ENCODE measurements at regions not wholly inside any gene's neighbourhood (a gene's known extent, or its start where the extent isn't known, plus 50 kb on each side); places are given as distances from the start of the nearest gene placed in this dataset.
A peak's percentile ranks its signal among the peaks of the same experiment; 100 is the strongest.
"Not testable (repeated sequence)": the region's sequence is repeated elsewhere in the genome, so short reads cannot be mapped to it uniquely, and the experiment has no call there.

GRCh38 chr15:38002883-38003477 is 68.5 kb downstream of the TMCO5A start:
- peak; percentile 68 for DNase-seq (ENCODE audit: low read depth)

- no peak for DNase-seq (ENCODE audit: low read depth)
These were observed 69.9 kb downstream of the TMCO5A start for GRCh38 chr15:38004218-38004861.

- DNase-seq (ENCODE audit: low read depth), result no peak
These were observed 71.7 kb downstream of the TMCO5A start for GRCh38 chr15:38005953-38006808.

DNA sequence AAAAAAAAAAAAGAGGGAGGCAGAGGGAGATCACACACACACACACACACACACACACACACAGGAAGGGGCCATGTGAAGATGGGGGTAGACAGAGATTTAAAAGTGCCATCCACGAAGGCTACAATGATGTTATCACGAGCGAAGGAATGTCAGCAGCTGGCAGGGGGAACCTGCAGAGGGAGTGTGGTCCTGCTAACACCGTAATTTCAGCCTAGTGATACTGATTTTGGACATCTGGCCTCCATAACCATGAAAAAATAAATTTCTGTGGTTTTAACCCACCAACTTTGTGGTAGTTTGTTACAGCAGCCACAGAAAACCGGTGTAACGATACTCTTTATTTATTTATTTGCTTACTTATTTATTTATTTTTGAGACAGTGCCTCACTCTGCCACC is 76.0 kb downstream of the TMCO5A start:
- DNase-seq (ENCODE audit: low read depth), result no peak

- DNase-seq (ENCODE audit: low read depth), result peak; percentile 6
These were observed 78.5 kb downstream of the TMCO5A start for GRCh38 chr15:38012894-38013293.

DNA sequence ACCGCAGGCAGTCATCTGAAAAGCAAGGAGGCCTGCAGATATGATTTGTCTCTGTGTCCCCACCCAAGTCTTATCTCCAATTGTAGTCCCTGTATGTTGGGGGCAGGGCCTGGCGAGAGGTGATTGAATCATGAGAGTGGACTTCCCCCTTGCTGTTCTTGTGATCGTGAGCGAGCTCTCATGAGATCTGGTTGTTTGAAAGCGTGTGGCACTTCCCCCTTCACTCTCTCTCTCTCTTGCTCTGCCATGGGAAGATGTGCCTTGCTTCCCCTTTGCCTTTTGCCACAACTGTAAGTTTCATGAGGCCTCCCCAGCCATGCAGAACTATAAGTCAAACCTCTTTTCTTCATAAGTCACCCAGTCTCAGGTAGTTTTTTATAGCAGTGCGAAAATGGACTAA is 83.3 kb downstream of the TMCO5A start:
- no peak for DNase-seq (ENCODE audit: low read depth)

- DNase-seq (ENCODE audit: low read depth), result no peak
These were observed 84.6 kb downstream of the TMCO5A start for GRCh38 chr15:38019066-38019465.

- no peak for DNase-seq (ENCODE audit: low read depth)
These were observed 86.8 kb downstream of the TMCO5A start for GRCh38 chr15:38021259-38021658.

DNA sequence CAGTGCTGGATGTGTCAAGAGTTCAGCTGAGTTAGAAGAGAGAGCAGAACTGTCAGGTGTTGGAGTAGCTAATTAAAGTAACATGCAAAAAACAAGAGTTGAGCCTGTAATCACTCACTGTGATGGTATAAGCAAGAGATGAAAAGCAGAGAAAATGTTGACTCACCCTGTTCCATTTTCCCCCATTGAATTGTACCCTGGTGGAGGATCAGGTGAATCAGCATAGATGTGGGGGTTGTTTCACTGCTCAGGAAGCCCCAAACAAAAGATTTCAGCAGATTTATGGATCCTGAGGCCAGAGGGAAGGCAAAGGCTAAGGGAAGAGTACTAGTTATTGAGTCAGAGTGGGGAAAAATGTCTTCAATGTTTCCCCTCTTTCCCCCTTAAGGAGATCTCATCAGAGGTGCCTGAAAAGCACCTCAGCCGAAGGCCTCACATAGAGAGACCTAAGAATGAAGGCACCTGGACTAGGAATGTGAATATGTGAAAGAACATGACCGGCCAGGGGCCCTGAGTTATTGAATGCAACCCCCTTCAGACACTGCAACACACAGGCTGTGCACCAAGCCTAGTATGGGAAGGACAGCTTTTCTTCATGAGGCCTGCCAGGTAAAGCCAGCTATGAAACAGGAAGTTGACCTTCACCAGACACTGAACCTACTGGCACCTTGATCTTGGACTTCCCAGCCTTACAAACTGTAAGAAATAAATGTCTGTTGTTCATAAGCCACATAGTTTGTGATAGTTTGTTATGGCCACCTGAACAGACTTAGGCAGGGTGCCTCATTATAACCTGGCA is 90.1 kb downstream of the TMCO5A start:
- DNase-seq (ENCODE audit: low read depth), result peak; percentile 32

- DNase-seq (ENCODE audit: low read depth), result not testable (repeated sequence)
These were observed 91.2 kb downstream of the TMCO5A start for GRCh38 chr15:38025656-38026055.

DNA sequence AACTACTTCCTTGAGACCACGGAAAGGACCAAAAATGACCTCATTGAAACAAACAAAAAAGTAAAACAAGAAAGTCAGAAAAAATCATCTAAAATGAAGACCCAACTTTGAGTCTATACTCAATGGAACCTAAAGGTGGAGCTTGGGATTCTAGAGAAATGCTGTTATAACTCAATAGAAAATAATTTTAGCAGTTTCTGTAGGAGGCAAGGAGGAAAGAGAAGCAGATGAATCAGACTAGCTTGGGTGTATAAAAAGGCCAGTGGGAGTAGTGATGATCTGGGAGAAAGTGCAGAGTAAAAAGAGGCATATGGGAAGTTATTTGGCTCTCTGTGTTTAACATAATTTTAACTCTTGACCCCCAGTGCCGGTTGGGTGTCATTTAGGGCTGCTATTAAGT is 94.4 kb downstream of the TMCO5A start:
- peak; percentile 23 for DNase-seq (ENCODE audit: low read depth)

GRCh38 chr15:38029736-38030135 is 95.3 kb downstream of the TMCO5A start:
- DNase-seq (ENCODE audit: low read depth), result no peak

DNA sequence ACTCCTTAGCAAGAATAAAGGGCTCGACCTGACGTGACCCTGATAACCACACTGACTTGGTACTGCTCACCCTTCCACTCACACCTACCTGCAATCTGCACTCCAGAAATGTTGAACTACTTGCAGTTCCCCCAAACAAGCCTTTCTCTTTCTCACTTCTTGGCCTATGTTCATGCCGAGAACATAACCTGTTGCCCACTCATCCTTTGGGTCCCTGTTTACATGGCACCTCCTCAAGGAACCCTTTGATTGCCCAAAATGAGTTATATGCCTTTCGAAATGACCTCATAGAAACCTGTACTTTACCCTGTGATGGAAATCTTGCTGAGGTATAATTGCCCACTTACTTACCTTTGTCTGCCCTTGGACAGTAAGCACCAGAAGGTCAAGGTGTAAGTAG is 96.2 kb downstream of the TMCO5A start:
- DNase-seq (ENCODE audit: low read depth), result no peak

DNA sequence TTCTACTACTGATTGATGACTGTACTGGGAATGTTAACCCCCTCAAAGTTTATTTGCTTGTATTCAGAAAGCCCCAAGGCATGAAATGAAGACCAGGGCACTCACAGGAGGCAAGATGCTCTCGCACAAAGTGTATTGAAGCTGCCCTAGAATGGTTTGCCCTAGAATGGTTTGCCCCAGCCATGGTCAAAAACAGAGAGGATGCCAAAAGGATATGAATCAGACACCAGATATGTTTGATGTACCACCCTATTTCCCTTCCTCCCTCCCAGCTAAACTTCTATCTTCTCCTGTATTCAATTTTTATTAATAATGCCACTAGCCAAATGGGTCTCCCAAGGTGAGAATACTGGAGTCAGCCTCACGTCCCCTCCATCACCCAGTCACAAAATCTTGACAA is 101.3 kb downstream of the TMCO5A start:
- peak; percentile 77 for DNase-seq (ENCODE audit: low read depth)

DNA sequence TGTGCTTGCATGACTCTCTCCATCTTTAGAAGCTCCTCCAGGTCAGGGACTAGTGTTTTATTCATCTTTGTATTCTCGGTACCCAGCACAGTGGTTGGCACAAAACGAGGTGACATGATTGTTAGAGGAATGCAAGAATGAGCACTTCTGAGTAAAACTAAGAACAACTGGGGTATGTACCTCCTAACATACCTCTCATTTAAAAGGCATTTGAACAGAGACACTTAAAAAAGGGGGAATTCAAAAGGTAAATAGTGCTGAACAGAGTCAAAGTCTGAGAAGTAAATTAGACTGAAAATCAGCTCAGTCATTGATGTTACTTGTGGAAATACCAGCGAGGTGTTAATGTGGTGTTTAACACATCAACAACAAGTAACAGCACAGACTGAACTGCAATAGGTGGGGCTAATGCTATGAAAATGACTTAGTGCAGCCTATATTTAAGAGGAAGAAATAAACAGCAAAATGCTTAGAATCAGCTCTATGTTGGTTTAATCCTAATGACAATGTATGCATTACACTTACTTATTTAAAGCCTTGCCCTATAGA is 102.4 kb downstream of the TMCO5A start:
- DNase-seq (ENCODE audit: low read depth), result no peak

DNA sequence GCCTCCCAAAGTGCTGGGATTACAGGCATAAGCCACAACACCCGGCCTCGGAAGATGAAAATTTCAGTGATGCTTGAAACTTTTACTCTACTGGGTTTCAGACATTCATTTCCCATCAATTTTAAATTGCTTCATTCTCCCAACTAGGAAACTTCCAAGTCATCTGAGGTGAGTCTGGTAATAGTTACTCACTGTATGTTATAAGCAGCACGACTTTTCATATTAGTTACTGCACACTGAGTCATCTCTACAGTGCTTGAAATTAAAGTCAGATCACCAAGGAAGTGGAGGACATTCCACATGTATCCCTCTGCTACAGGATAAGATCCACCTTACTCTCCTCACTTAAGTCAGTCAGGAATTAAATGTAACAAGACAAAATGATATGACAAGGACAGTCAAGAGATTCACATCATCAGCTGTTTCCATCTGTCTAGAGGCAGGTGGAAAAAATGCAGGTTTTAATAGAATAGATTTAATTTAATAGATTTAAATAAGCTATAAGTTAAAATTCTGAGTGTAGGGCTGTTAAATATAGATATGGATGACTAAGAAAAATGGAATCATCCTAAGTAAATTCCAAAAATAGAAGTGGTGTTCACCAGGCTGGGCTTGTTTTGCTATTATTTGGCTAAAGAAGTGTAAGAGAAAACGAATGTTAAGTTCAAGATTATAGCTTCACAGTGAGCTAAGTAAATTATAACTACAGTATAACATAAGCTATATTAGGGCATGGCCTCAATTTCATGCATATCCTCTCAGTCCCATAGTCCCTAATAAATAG is 104.4 kb downstream of the TMCO5A start:
- peak; percentile 86 for DNase-seq (ENCODE audit: low read depth)

DNA sequence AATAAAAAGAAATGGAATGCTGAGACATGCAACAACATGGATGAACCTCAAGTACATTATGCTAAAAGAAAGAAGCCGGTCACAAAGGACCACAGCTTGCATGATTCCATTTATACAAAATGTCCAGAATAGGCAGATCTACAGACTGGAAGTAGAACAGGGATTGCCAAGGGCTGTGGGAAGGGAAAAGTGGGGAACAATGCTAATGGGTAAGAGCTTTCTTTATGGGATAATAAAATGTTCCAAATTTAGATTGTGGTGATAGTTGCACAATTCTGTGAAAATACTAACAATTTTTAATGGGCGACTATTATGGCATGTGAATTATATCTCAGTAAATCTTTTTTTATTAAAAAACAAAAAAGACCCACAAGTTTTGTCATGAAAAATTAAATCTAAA is 106.2 kb downstream of the TMCO5A start:
- no peak for DNase-seq (ENCODE audit: low read depth)

GRCh38 chr15:38041576-38041975 is 107.1 kb downstream of the TMCO5A start:
- peak; percentile 83 for DNase-seq (ENCODE audit: low read depth)

- no peak for DNase-seq (ENCODE audit: low read depth)
These were observed 107.8 kb downstream of the TMCO5A start for GRCh38 chr15:38042211-38042610.

- no peak for DNase-seq (ENCODE audit: low read depth)
These were observed 108.4 kb downstream of the TMCO5A start for GRCh38 chr15:38042707-38043445.
